B cell (primary cell): ENCODE measurements at regions not wholly inside any gene's neighbourhood (a gene's known extent, or its start where the extent isn't known, plus 50 kb on each side); places are given as distances from the start of the nearest gene placed in this dataset.

Source experiments
- ATAC-seq: fragments of 200-7000 bp; cut with Tn5 transposase; one replicate; pipeline ENCODE4 v1.10.0; 2021; ENCODE audit warnings: low read depth, mild to moderate bottlenecking, moderate number of reproducible peaks, moderate library complexity
- CTCF ChIA-PET: fragments of 350-600 bp; sonication (Branson Sonifier 250); formaldehyde crosslinking; loops from one replicate; lab custom pipeline; 2021; ENCODE audit warnings: antibody characterized with exemption, inconsistent platforms; lab: Charles Lee
- POLR2A ChIA-PET: fragments of 350-600 bp; sonication (Branson Sonifier 250); formaldehyde crosslinking; loops from one replicate; lab custom pipeline; 2021; ENCODE audit warnings: antibody characterized with exemption; lab: Charles Lee
- DNase-seq: peaks from one replicate; pipeline ENCODE4 v3.0.0; 2013
- H2AFZ ChIP-seq: 2 replicates; pipeline ENCODE4 v1.6.1; 2012; ENCODE audit warnings: mild to moderate bottlenecking, low read depth, low read length; ENCODE audit not compliant: insufficient read depth, poor library complexity, severe bottlenecking
- H3K27ac ChIP-seq, 2 donors: 1 replicate in 1 of 2; 2 replicates in 1 of 2; pipeline ENCODE4 v1.5.1; 2012 to 2013; ENCODE audit warnings: low read length in 2 of 2, mild to moderate bottlenecking in 2 of 2, moderate library complexity in 1 of 2
- H3K27me3 ChIP-seq, 4 experiments: fragments of 200-600 bp in 1 of 4; sonication (generic) in 1 of 4; replicated peaks in 1 of 4; 1 replicate in 2 of 4; 2 replicates in 2 of 4; pipeline versions ENCODE4 v1.6.1 to v1.7.0; 2013 to 2016; ENCODE audit warnings: low read length in 3 of 4, mild to moderate bottlenecking in 2 of 4, mixed read lengths in 1 of 4, moderate library complexity in 1 of 4; ENCODE audit not compliant: insufficient read depth in 4 of 4, control insufficient read depth in 3 of 4; ENCODE audit errors: control extremely low read depth in 1 of 4
- H3K36me3 ChIP-seq, 2 experiments: replicated peaks in 1 of 2; 1 replicate in 1 of 2; 2 replicates in 1 of 2; pipeline versions ENCODE4 v1.6.1 to v1.7.1; 2013; ENCODE audit warnings: low read length in 1 of 2; ENCODE audit not compliant: insufficient read depth in 2 of 2, control insufficient read depth in 1 of 2; ENCODE audit errors: control extremely low read depth in 1 of 2, extremely low read depth in 1 of 2
- H3K4me1 ChIP-seq, 2 donors: fragments of 200-600 bp in 1 of 2; sonication (generic) in 1 of 2; 1 replicate in 1 of 2; 2 replicates in 1 of 2; pipeline versions ENCODE4 v1.5.1 to v1.6.1; 2013 to 2017; ENCODE audit warnings: low read length in 2 of 2; ENCODE audit not compliant: control insufficient read depth in 2 of 2, insufficient read depth in 2 of 2
- H3K4me2 ChIP-seq: replicated peaks from 2 replicates; pipeline ENCODE3; 2012; ENCODE audit warnings: mild to moderate bottlenecking, low read depth, low read length; ENCODE audit not compliant: poor library complexity, severe bottlenecking
- H3K4me3 ChIP-seq, 5 experiments: fragments of 200-600 bp in 1 of 5; sonication (generic) in 1 of 5; 1 replicate in 3 of 5; 2 replicates in 2 of 5; pipeline versions ENCODE4 v1.5.1 to v1.7.0; 2011 to 2016; ENCODE audit warnings: low read length in 4 of 5, mild to moderate bottlenecking in 4 of 5, low read depth in 2 of 5, control low read depth in 1 of 5, moderate library complexity in 1 of 5; ENCODE audit not compliant: insufficient read depth in 1 of 5; ENCODE audit errors: control extremely low read depth in 1 of 5, extremely low read depth in 1 of 5
- H3K79me2 ChIP-seq: fragments of 200-600 bp; sonication (generic); one replicate; pipeline ENCODE4 v1.6.0; 2016; ENCODE audit warnings: low read length; ENCODE audit not compliant: control insufficient read depth, insufficient read depth
- H3K9ac ChIP-seq: fragments of 200-600 bp; sonication (generic); 2 replicates; pipeline ENCODE4 v1.6.1; 2017; ENCODE audit warnings: mild to moderate bottlenecking, low read length, moderate library complexity
- H3K9me3 ChIP-seq, 3 donors: one replicate each; pipeline versions ENCODE4 v1.6.1 to v1.7.1; 2013; ENCODE audit warnings: low read length in 2 of 3; ENCODE audit not compliant: control insufficient read depth in 2 of 3, insufficient read depth in 1 of 3; ENCODE audit errors: control extremely low read depth in 1 of 3
- H4K20me1 ChIP-seq: 2 replicates; pipeline ENCODE4 v1.6.0; 2012; ENCODE audit warnings: mild to moderate bottlenecking, low read length; ENCODE audit not compliant: insufficient read depth, control insufficient read depth, poor library complexity, severe bottlenecking
- H3K27ac Mint-ChIP-seq: one replicate; pipeline ENCODE4 v1.8.0; 2021; ENCODE audit warnings: mixed read lengths
- H3K27me3 Mint-ChIP-seq: one replicate; pipeline ENCODE4 v1.8.0; 2021; ENCODE audit warnings: mixed read lengths
- H3K4me1 Mint-ChIP-seq: one replicate; pipeline ENCODE4 v1.8.0; 2021; ENCODE audit warnings: mixed read lengths
- H3K4me3 Mint-ChIP-seq: one replicate; pipeline ENCODE4 v1.8.0; 2021; ENCODE audit warnings: mixed read lengths
- H3K9me3 Mint-ChIP-seq: one replicate; pipeline ENCODE4 v1.8.0; 2022; ENCODE audit warnings: mixed read lengths; ENCODE audit not compliant: insufficient read depth
- EZH2 ChIP-seq: IDR thresholded peaks from 2 replicates; pipeline ENCODE4 v1.6.1; 2012; ENCODE audit warnings: borderline replicate concordance, low read depth, mild to moderate bottlenecking, moderate library complexity, low read length; ENCODE audit not compliant: insufficient read depth, poor library complexity, severe bottlenecking
- WGBS: methylation state at CpG from one replicate; pipeline ENCODE4 v1.1.5; 2013; ENCODE audit warnings: missing lambda C conversion rate; ENCODE audit not compliant: insufficient coverage; 5-methylcytosine and 5-hydroxymethylcytosine counted together
- intact Hi-C: fragments of 100-400 bp; cut with micrococcal nuclease; formaldehyde crosslinking; loops from one replicate; pipeline ENCODE4 v1.10.0; 2022
- TF ChIP-seq, protein P1 (sequence below): fragments of 200-600 bp; IDR thresholded peaks from one replicate; pipeline ENCODE4 v1.8.0; 2022; ENCODE audit warnings: antibody characterized with exemption, mild to moderate bottlenecking

DNA sequence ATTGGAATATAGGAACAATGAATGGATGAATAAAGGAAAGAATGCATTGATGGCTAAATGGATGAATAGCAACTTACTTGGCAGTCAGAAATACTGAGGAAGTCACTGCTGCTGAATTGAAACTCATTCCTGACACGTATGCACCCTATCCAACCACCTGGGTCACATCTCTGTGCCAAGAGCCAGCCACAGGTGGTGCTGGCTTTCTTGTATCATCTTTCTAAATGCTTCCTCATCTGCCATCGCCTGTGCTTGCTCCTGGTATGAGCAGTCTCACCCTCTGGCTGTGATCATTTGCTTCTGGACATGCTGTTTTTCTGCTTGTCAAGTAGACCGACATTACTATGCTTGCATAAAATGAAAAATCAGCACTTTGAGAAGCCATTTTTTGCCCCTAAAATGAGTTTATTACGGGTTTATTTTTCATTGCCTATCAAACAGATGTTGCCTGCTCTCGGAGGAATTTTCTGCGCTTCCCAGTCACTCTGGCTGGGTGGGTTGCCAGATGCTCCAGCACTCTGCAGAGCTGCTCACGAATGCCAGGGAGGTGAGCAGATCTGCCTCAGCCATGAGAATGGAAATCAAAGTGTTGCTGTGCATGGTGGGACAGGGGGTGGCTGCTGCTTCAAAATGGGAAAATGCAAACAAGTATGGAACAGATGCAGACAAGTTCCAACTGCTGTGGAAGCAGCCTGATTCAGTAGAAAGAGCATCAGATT is 1349.6 kb upstream of the CDH8 start:
- no peak overlapping the region for H3K4me3 Mint-ChIP-seq
- H3K9me3 Mint-ChIP-seq: no peaks in the 10 kb centered on the region
- no peak overlapping the region for H3K27ac ChIP-seq
- no peak for TF ChIP-seq EZH2
- TF ChIP-seq, protein P1, sequence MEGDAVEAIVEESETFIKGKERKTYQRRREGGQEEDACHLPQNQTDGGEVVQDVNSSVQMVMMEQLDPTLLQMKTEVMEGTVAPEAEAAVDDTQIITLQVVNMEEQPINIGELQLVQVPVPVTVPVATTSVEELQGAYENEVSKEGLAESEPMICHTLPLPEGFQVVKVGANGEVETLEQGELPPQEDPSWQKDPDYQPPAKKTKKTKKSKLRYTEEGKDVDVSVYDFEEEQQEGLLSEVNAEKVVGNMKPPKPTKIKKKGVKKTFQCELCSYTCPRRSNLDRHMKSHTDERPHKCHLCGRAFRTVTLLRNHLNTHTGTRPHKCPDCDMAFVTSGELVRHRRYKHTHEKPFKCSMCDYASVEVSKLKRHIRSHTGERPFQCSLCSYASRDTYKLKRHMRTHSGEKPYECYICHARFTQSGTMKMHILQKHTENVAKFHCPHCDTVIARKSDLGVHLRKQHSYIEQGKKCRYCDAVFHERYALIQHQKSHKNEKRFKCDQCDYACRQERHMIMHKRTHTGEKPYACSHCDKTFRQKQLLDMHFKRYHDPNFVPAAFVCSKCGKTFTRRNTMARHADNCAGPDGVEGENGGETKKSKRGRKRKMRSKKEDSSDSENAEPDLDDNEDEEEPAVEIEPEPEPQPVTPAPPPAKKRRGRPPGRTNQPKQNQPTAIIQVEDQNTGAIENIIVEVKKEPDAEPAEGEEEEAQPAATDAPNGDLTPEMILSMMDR: no peak
- H3K9me3 ChIP-seq: no peaks in the 10 kb centered on the region
- no peak overlapping the region for H3K27ac Mint-ChIP-seq
- no peak overlapping the region for H3K9ac ChIP-seq
- no peaks in the 10 kb centered on the region for H3K79me2 ChIP-seq
- intact Hi-C loops: no loop called here
- no peaks in the 10 kb centered on the region for H3K36me3 ChIP-seq
- H3K27me3 Mint-ChIP-seq: no peaks in the 10 kb centered on the region
- no peak overlapping the region for H2AFZ ChIP-seq
- CTCF ChIA-PET: interaction anchor here (0.7 kb wide), 1 partner anchor 76 kb away, joined by 3 read pairs; no protein-coding TSS in a partner anchor
- H3K4me2 ChIP-seq: no peak overlapping the region
- H3K4me1 ChIP-seq: no peaks in the 10 kb centered on the region
- no peaks in the 10 kb centered on the region for H3K4me1 Mint-ChIP-seq
- no peak for ATAC-seq
- POLR2A ChIA-PET: no interaction called here
- DNase-seq: no peak
- 82% methylated on average over 7 of the region's 7 CpGs for WGBS
- H3K4me3 ChIP-seq: no peak overlapping the region
- no peaks in the 10 kb centered on the region for H3K27me3 ChIP-seq
- no peaks in the 10 kb centered on the region for H4K20me1 ChIP-seq

DNA sequence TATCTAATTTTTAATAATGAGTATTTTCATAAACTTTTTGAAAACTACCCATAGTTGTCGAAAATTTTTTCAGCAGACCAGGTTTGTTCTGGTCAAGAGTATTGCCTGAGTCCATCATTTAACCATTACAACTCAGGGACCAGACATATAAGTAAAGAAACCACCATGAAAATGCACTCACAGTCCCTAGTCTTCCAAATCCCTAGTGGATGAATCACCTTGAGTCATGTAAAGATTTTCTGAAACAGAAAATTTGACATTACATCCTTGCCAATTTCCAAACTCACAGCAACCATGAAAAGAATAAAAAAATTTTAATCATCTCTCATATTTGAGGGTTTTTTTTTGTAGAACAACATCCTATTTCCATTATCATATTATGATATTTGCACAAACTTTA is 1337.5 kb upstream of the CDH8 start:
- H4K20me1 ChIP-seq: no peaks in the 10 kb centered on the region
- Mint-ChIP-seq H3K4me1 (no peaks in the 10 kb centered on the region), H3K9me3 (peaks cover 4% of the 10 kb centered on the region), H3K27me3 (no peaks in the 10 kb centered on the region), H3K4me3 (no peak overlapping the region), H3K27ac (no peak overlapping the region)
- no peak overlapping the region for H3K27ac ChIP-seq
- WGBS: no CpG with 5 or more reads among the region's 1 CpG
- H3K36me3 ChIP-seq: no peaks in the 10 kb centered on the region
- no peaks in the 10 kb centered on the region for H3K4me1 ChIP-seq
- ChIA-PET POLR2A (no interaction called here), CTCF (no interaction called here)
- no peak overlapping the region for H2AFZ ChIP-seq
- no peak overlapping the region for H3K4me3 ChIP-seq
- no peaks in the 10 kb centered on the region for H3K27me3 ChIP-seq
- H3K79me2 ChIP-seq: no peaks in the 10 kb centered on the region
- no peak for ATAC-seq
- intact Hi-C loops: no loop called here
- no peak for TF ChIP-seq EZH2
- TF ChIP-seq, protein P1: no peak
- no peaks in the 10 kb centered on the region for H3K9me3 ChIP-seq
- DNase-seq: no peak
- H3K4me2 ChIP-seq: no peak overlapping the region
- H3K9ac ChIP-seq: no peak overlapping the region
